Retina (tissue), 1 donor: ENCODE measurements at regions not wholly inside any gene's neighbourhood (a gene's known extent, or its start where the extent isn't known, plus 50 kb on each side); places are given as distances from the start of the nearest gene placed in this dataset.

Experiments used
- DNase-seq: peaks from one replicate; pipeline ENCODE4 v3.0.0-alpha.2; 2016

- no peak for DNase-seq
Observed at GRCh38 chr12:45674181-45674977, 55.1 kb upstream of the ARID2 start.

GRCh38 chr12:45675534-45675933, 54.0 kb upstream of the ARID2 start:
- DNase-seq: no peak
